HCT116 (cell line): ENCODE measurements at regions not wholly inside any gene's neighbourhood (a gene's known extent, or its start where the extent isn't known, plus 50 kb on each side); places are given as distances from the start of the nearest gene placed in this dataset.
"Not testable (repeated sequence)": the region's sequence is repeated elsewhere in the genome, so short reads cannot be mapped to it uniquely, and the experiment has no call there.

ENCODE experiments used
- ATAC-seq: fragments of 200-7000 bp; cut with Tn5 transposase; 2 replicates; pipeline ENCODE4 v1.9.1; 2020; ENCODE audit warnings: mild to moderate bottlenecking, moderate library complexity
- BruUV-seq: library from RNA; stranded (reverse); fragments of 400-500 nt; replicated peaks from 2 replicates; lab custom pipeline; 2021; lab: Mats Ljungman, UMichigan
- CTCF ChIA-PET: fragments of 300-600 bp; sonication (Branson Sonifier 250); formaldehyde crosslinking; loops from one replicate; lab custom pipeline; 2021; ENCODE audit warnings: antibody characterized with exemption; lab: Charles Lee
- POLR2A ChIA-PET: fragments of 300-600, 350-600 bp; sonication (Branson Sonifier 250); formaldehyde crosslinking; loops from one replicate; lab custom pipeline; 2021; ENCODE audit warnings: antibody characterized with exemption; lab: Charles Lee
- RAD21 ChIA-PET, 2 experiments: fragments of 300-600 bp; sonication (Branson Sonifier 250); formaldehyde crosslinking; loops; one replicate each; lab custom pipeline; 2023; ENCODE audit warnings: low total read pairs in 2 of 2; ENCODE audit not compliant: uncharacterized antibody in 2 of 2, unreplicated experiment in 2 of 2, low non-redundant PET in 1 of 2; lab: Charles Lee
- DNase-seq: peaks from one replicate; pipeline ENCODE4 v3.0.0-alpha.2; 2010; ENCODE audit warnings: low read depth, low spot score
- H2AFZ ChIP-seq: fragments of 200-600 bp; shearing (Covaris generic), sonication (generic); 2 replicates; pipeline ENCODE4 v1.6.1; 2017; ENCODE audit warnings: low read depth, mixed run types, mixed read lengths, antibody characterized with exemption, low read length; ENCODE audit not compliant: poor library complexity, severe bottlenecking
- H3K27ac ChIP-seq: 2 replicates; pipeline ENCODE4 v1.5.1; 2012; ENCODE audit warnings: low read depth, low read length
- H3K27me3 ChIP-seq: fragments of 200-600 bp; sonication (generic); 2 replicates; pipeline ENCODE4 v1.6.1; 2016; ENCODE audit warnings: mixed run types, low read length, mixed read lengths; ENCODE audit not compliant: insufficient read depth
- H3K36me3 ChIP-seq, 2 experiments: fragments of 200-500 bp in 1 of 2; fragments of 200-600 bp in 1 of 2; sonication (Bioruptor generic) in 1 of 2; sonication (generic) in 1 of 2; 2 replicates each; pipeline versions ENCODE4 v1.5.1 to v1.6.1; 2014 to 2016; ENCODE audit warnings: low read length in 2 of 2, inconsistent platforms in 1 of 2, mixed read lengths in 1 of 2, mixed run types in 1 of 2; ENCODE audit not compliant: insufficient read depth in 2 of 2, control insufficient read depth in 1 of 2
- H3K4me1 ChIP-seq, 2 experiments: fragments of 200-600 bp in 1 of 2; sonication (generic) in 1 of 2; 2 replicates each; pipeline versions ENCODE4 v1.5.1 to v1.6.1; 2012 to 2017; ENCODE audit warnings: low read length in 2 of 2, inconsistent platforms in 1 of 2, mild to moderate bottlenecking in 1 of 2, mixed read lengths in 1 of 2, mixed run types in 1 of 2, moderate library complexity in 1 of 2; ENCODE audit not compliant: insufficient read depth in 2 of 2, control insufficient read depth in 1 of 2
- H3K4me2 ChIP-seq: fragments of 200-600 bp; sonication (generic); 2 replicates; pipeline ENCODE4 v1.6.1; 2017; ENCODE audit warnings: mixed run types, low read length, mixed read lengths
- H3K4me3 ChIP-seq, 2 experiments: fragments of 200-600 bp in 1 of 2; sonication (generic) in 1 of 2; replicated peaks in 1 of 2; 2 replicates each; pipeline ENCODE4 v1.5.1; 2011 to 2016; ENCODE audit warnings: low read length in 2 of 2, control low read depth in 1 of 2, low read depth in 1 of 2, mild to moderate bottlenecking in 1 of 2, mixed read lengths in 1 of 2, mixed run types in 1 of 2
- H3K79me2 ChIP-seq: fragments of 200-600 bp; sonication (generic); 2 replicates; pipeline ENCODE4 v1.6.1; 2017; ENCODE audit warnings: mild to moderate bottlenecking, mixed run types, low read length, moderate library complexity, mixed read lengths; ENCODE audit not compliant: insufficient read depth
- H3K9ac ChIP-seq: fragments of 200-600 bp; sonication (generic); 2 replicates; pipeline ENCODE4 v1.6.1; 2016; ENCODE audit warnings: low read length, mixed read lengths
- H3K9me2 ChIP-seq: fragments of 200-600 bp; sonication (generic), shearing (Covaris generic); 2 replicates; pipeline ENCODE4 v1.6.1; 2017; ENCODE audit warnings: mixed run types, mild to moderate bottlenecking, moderate library complexity; ENCODE audit not compliant: insufficient read depth
- H3K9me3 ChIP-seq, 2 experiments: fragments of 200-500 bp in 1 of 2; fragments of 200-600 bp in 1 of 2; sonication (Bioruptor generic) in 1 of 2; sonication (generic) in 1 of 2; 2 replicates each; pipeline ENCODE4 v1.6.1; 2014 to 2017; ENCODE audit warnings: low read length in 2 of 2, mixed read lengths in 2 of 2, inconsistent platforms in 1 of 2, low read depth in 1 of 2, mild to moderate bottlenecking in 1 of 2, mixed run types in 1 of 2, moderate library complexity in 1 of 2; ENCODE audit not compliant: control insufficient read depth in 1 of 2, insufficient read depth in 1 of 2
- H4K20me1 ChIP-seq: fragments of 200-600 bp; sonication (generic), shearing (Covaris generic); 2 replicates; pipeline ENCODE4 v1.6.1; 2017; ENCODE audit warnings: mixed run types, mild to moderate bottlenecking, moderate library complexity; ENCODE audit not compliant: insufficient read depth
- ATF3 ChIP-seq: IDR thresholded peaks from 2 replicates; pipeline ENCODE4 v1.6.1; 2012
- CBX3 ChIP-seq: IDR thresholded peaks from 2 replicates; pipeline ENCODE4 v1.6.1; 2012; ENCODE audit warnings: low read depth
- CEBPB ChIP-seq: IDR thresholded peaks from 2 replicates; pipeline ENCODE4 v1.6.1; 2012; ENCODE audit warnings: low read depth
- EGR1 ChIP-seq: IDR thresholded peaks from 2 replicates; pipeline ENCODE4 v1.6.1; 2012; ENCODE audit warnings: low read depth
- MAX ChIP-seq: IDR thresholded peaks from 2 replicates; pipeline ENCODE4 v1.6.1; 2012
- POLR2A ChIP-seq: IDR thresholded peaks from 2 replicates; pipeline ENCODE4 v1.7.0; 2011; ENCODE audit warnings: borderline replicate concordance; ENCODE audit not compliant: insufficient read depth, insufficient read length; ENCODE audit errors: extremely low read depth
- TCF7L2 ChIP-seq: IDR thresholded peaks from 2 replicates; pipeline ENCODE4 v1.7.0; 2011; ENCODE audit warnings: borderline replicate concordance, inconsistent platforms; ENCODE audit not compliant: insufficient read depth, insufficient read length; ENCODE audit errors: extremely low read depth
- YY1 ChIP-seq: IDR thresholded peaks from 2 replicates; pipeline ENCODE4 v1.6.1; 2011; ENCODE audit warnings: low read length, low read depth, moderate library complexity, mild to moderate bottlenecking; ENCODE audit not compliant: insufficient replicate concordance; ENCODE audit errors: extremely low read depth
- ZNF274 ChIP-seq: fragments of 200-500 bp; sonication (Bioruptor generic); IDR thresholded peaks from 2 replicates; pipeline ENCODE4 v1.6.1; 2014; ENCODE audit warnings: mild to moderate bottlenecking, low read depth, low read length, inconsistent platforms
- intact Hi-C: fragments of 100-400 bp; cut with micrococcal nuclease; formaldehyde crosslinking; loops from 2 replicates; pipeline ENCODE4 v1.10.0; 2022

- Histone ChIP-seq H3K9me3 (no peaks in the 10 kb centered on the region), H3K4me3 (no peak overlapping the region), H3K79me2 (no peaks in the 10 kb centered on the region), H3K4me1 (peaks cover 0 to 11% of the 10 kb centered on the region in 2 experiments; a peak in 2 of 4 replicates), H3K27me3 (no peaks in the 10 kb centered on the region), H2AFZ (no peak overlapping the region), H3K27ac (no peak overlapping the region), H4K20me1 (no peaks in the 10 kb centered on the region), H3K9ac (no peak overlapping the region), H3K36me3 (no peaks in the 10 kb centered on the region), H3K4me2 (no peak overlapping the region), H3K9me2 (no peaks in the 10 kb centered on the region)
- ATAC-seq (no peak), DNase-seq (no peak)
- POLR2A ChIA-PET: no interaction called here
- RAD21 ChIA-PET: no interaction called here
- BruUV-seq: no TSS peak
- TF ChIP-seq YY1 (no peak), EGR1 (no peak), CBX3 (no peak), CEBPB (no peak), ATF3 (no peak), POLR2A (no peak), MAX (no peak), TCF7L2 (no peak), ZNF274 (no peak)
- intact Hi-C loops: no loop called here
- CTCF ChIA-PET: no interaction called here
Measured at GRCh38 chrX:45986081-45986480, 559.1 kb downstream of the ZNF674 start.

GRCh38 chrX:45982958-45983727 lies 562.1 kb downstream of the ZNF674 start:
- intact Hi-C loops, DNase-seq, H3K9me3 ChIP-seq, ATAC-seq, H3K9ac ChIP-seq, H3K27me3 ChIP-seq, H3K36me3 ChIP-seq, H3K4me2 ChIP-seq, POLR2A ChIA-PET, H3K9me2 ChIP-seq, H3K79me2 ChIP-seq, H4K20me1 ChIP-seq, H3K27ac ChIP-seq, H2AFZ ChIP-seq, RAD21 ChIA-PET, H3K4me3 ChIP-seq, BruUV-seq: not testable (repeated sequence)
- CTCF ChIA-PET: interaction anchor here (0.6 kb wide), 1 partner anchor 182 kb away, joined by 3 read pairs; no protein-coding TSS in a partner anchor
- peaks cover 0 to 11% of the 10 kb centered on the region in 2 experiments; a peak in 2 of 4 replicates for H3K4me1 ChIP-seq
